Epithelial cell of esophagus (primary cell): ENCODE measurements at regions not wholly inside any gene's neighbourhood (a gene's known extent, or its start where the extent isn't known, plus 50 kb on each side); places are given as distances from the start of the nearest gene placed in this dataset.
A peak's percentile ranks its signal among the peaks of the same experiment; 100 is the strongest.

ENCODE experiments used
- DNase-seq: peaks from one replicate; pipeline ENCODE4 v3.0.0; 2010; ENCODE audit warnings: low read depth
- H3K4me3 ChIP-seq: 2 replicates; pipeline ENCODE4 v1.5.1; 2011; ENCODE audit warnings: mild to moderate bottlenecking, low read length, control low read depth
- CTCF ChIP-seq: IDR thresholded peaks from 2 replicates; pipeline ENCODE4 v1.5.1; 2011; ENCODE audit warnings: low read depth, mild to moderate bottlenecking, low read length, control low read depth, inconsistent platforms; ENCODE audit not compliant: insufficient read depth; ENCODE audit errors: missing control alignments

GRCh38 chr16:55252577-55252976, 71.4 kb upstream of the IRX6 start:
- no peak for TF ChIP-seq CTCF
- no peak overlapping the region for H3K4me3 ChIP-seq
- no peak for DNase-seq

DNA sequence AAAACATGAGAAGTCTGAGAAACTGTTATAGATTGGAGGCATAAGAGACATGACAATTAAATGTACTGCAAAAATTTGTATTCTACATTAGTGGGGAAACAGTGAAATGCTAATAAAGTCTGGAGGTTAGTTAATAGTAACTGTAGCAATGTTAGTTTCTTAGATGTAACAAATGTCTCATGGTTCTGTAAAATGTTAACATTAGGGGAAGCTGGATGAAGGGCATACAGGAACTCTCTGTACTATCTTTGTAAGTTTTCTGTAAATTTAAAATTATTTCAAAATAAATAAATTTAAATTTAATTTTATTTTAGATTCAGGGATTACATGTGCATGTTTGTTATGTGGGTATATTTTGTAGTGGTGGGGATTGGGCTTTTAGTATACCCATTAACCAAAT, 70.0 kb upstream of the IRX6 start:
- no peak overlapping the region for H3K4me3 ChIP-seq
- no peak for TF ChIP-seq CTCF
- DNase-seq = no peak

- DNase-seq = no peak
- H3K4me3 ChIP-seq = no peak overlapping the region
- TF ChIP-seq CTCF = no peak
Measured at GRCh38 chr16:55255733-55256282, 68.2 kb upstream of the IRX6 start.

DNA sequence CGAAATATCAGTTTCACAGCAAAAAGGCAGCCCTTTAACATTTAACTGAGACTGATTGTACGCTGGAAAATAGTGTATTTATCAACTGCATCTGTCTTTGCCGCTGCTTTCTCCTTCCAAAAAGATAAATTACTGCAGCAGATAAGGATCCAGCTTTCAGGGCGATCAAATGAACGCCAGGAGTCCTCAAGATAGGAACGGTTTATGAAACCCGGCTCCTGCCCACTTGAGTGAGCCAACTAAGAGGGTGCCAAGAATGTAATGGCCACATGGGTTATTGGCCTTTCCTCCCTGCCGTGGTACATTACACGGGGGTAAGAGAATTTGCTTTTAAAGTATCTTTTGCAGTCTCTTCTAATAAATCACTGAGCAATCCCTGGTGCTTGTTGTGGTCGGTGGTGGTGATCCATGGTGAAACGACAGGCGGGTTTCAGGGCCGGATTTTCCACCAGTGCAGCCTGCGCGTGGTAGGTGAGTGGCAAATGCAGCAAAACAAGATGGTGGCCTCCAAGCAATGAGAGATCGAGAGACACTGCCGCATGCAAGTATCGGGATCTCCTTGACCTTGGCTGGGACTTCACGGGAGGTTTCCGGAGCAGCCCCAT, 67.5 kb upstream of the IRX6 start:
- no peak for TF ChIP-seq CTCF
- no peak overlapping the region for H3K4me3 ChIP-seq
- DNase-seq = no peak

- TF ChIP-seq CTCF = peak; percentile 68
- H3K4me3 ChIP-seq = no peak overlapping the region
- peak; percentile 43 for DNase-seq
Measured at GRCh38 chr16:55257966-55258613, 65.9 kb upstream of the IRX6 start.

DNA sequence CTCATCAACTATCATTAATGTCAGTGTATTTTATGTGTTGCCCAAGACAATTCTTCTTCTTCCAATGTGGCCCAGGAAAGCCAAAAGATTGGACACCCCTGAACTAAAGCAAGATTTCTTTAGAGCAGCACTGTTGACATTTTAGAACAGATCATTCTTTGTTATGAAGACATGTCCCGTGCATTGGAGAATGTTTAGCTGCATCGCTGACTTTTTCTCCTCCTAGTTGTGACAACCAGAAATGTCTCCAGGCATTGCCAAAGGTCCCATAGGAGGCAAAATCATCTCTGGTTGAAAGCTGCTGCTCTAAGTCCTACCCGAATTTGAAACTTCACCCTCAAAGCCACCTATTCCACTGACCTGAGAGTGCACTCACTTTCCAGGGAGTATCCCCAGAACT, 62.7 kb upstream of the IRX6 start:
- no peak for DNase-seq
- TF ChIP-seq CTCF = no peak
- no peak overlapping the region for H3K4me3 ChIP-seq
